ENCODE measurements at regions not wholly inside any gene's neighbourhood (a gene's known extent, or its start where the extent isn't known, plus 50 kb on each side); places are given as distances from the start of the nearest gene placed in this dataset.
"Not testable (repeated sequence)": the region's sequence is repeated elsewhere in the genome, so short reads cannot be mapped to it uniquely, and the experiment has no call there.

GRCh38 chr5:113721171-113721570, 207.7 kb downstream of the YTHDC2 start:
- no peaks in the 10 kb centered on the region for H3K9me3 ChIP-seq (replicated peaks; ENCODE audit: low read length)
- no peaks in the 10 kb centered on the region for H3K27me3 ChIP-seq (ENCODE audit: control insufficient read depth, insufficient read depth, low read length)
- no peaks in the 10 kb centered on the region for H3K4me1 ChIP-seq (ENCODE audit: control insufficient read depth, insufficient read depth, low read length)
- H3K36me3 ChIP-seq (ENCODE audit: insufficient read depth, low read length), result no peaks in the 10 kb centered on the region
- no peak overlapping the region for H3K4me3 ChIP-seq (ENCODE audit: low read length)
- no peak overlapping the region for H3K4me2 ChIP-seq (ENCODE audit: low read length)
- H3K9ac ChIP-seq (ENCODE audit: low read depth, low read length), result no peak overlapping the region

DNA sequence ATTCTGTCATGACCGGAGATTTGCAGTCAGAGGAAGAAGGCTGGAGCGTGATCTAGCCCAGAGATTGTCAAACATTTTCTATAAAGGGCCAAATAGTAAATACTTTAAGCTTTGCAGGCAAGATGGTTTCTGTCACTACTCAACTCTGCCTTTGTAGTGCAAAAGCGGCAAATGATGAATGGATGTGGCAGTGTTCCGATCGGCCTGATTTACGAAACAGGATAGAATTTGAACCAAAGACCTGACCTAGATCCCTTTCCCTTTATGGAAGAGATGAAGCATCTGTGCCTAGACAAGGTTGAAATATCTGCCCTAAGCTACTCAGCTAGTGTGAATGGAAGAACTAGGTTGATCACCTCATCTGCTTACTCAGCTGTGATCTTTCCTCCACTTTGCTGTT, 209.5 kb downstream of the YTHDC2 start:
- Histone ChIP-seq H3K27me3 (ENCODE audit: control insufficient read depth, insufficient read depth, low read length) (no peaks in the 10 kb centered on the region), H3K9me3 (replicated peaks; ENCODE audit: low read length) (no peaks in the 10 kb centered on the region), H3K4me2 (ENCODE audit: low read length) (no peak overlapping the region), H3K4me1 (ENCODE audit: control insufficient read depth, insufficient read depth, low read length) (no peaks in the 10 kb centered on the region), H3K4me3 (ENCODE audit: low read length) (no peak overlapping the region), H3K36me3 (ENCODE audit: insufficient read depth, low read length) (no peaks in the 10 kb centered on the region), H3K9ac (ENCODE audit: low read depth, low read length) (no peak overlapping the region)

DNA sequence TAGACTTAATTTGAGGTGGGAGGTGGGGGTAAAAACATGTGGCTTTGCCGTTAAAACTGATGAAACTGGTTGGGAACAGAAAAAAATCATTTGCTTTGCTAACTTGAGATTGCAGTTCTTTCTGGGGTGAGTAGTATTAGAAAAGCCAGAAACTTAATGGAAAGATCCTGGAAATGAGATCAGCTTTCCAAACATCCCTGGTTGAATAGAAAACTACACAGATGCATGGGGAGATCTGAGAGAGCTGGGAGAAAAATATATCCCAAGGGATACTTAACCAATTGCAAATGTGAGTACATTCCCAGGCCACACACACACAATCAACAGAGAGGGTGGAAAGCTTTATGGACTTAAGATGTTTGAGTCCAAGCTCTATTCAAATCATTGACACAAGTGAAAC, 222.3 kb downstream of the YTHDC2 start:
- H3K4me2 ChIP-seq (ENCODE audit: low read length), result no peak overlapping the region
- no peak overlapping the region for H3K9ac ChIP-seq (ENCODE audit: low read depth, low read length)

GRCh38 chr5:113742176-113742575, 228.7 kb downstream of the YTHDC2 start:
- Histone ChIP-seq H3K9ac (ENCODE audit: low read depth, low read length) (no peak overlapping the region), H3K9me3 (replicated peaks; ENCODE audit: low read length) (no peaks in the 10 kb centered on the region), H3K4me2 (ENCODE audit: low read length) (no peak overlapping the region), H3K4me1 (ENCODE audit: control insufficient read depth, insufficient read depth, low read length) (no peaks in the 10 kb centered on the region), H3K4me3 (ENCODE audit: low read length) (no peak overlapping the region), H3K36me3 (ENCODE audit: insufficient read depth, low read length) (no peaks in the 10 kb centered on the region), H3K27me3 (ENCODE audit: control insufficient read depth, insufficient read depth, low read length) (no peaks in the 10 kb centered on the region)

More for the DNA sequence above, 222.3 kb downstream of the YTHDC2 start:
- Histone ChIP-seq H3K36me3 (ENCODE audit: insufficient read depth, low read length) (no peaks in the 10 kb centered on the region), H3K4me3 (ENCODE audit: low read length) (no peak overlapping the region), H3K27me3 (ENCODE audit: control insufficient read depth, insufficient read depth, low read length) (no peaks in the 10 kb centered on the region), H3K9me3 (replicated peaks; ENCODE audit: low read length) (no peaks in the 10 kb centered on the region), H3K4me1 (ENCODE audit: control insufficient read depth, insufficient read depth, low read length) (no peaks in the 10 kb centered on the region)

DNA sequence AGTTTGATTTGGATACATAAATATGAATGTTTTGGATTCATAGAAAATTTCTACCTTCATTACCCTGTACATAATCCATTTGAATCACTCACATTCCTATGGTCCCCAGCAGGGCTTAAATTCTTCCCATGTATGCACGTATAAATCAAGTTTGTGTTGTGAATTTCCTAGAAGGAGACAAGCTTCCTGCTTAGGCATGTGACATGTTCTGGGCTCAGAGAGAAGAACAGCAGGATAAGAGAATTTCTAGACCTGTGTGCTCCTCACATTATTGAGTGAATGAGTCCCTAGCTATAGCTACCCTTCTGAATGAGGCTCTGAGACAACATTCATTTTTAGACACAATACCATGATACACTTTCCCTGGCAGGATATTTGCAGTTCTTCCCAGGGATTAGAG, 229.1 kb downstream of the YTHDC2 start:
- H3K4me1 ChIP-seq (ENCODE audit: control insufficient read depth, insufficient read depth, low read length), result no peaks in the 10 kb centered on the region
- H3K9ac ChIP-seq (ENCODE audit: low read depth, low read length), result no peak overlapping the region
- no peak overlapping the region for H3K4me3 ChIP-seq (ENCODE audit: low read length)
- no peak overlapping the region for H3K4me2 ChIP-seq (ENCODE audit: low read length)
- no peaks in the 10 kb centered on the region for H3K27me3 ChIP-seq (ENCODE audit: control insufficient read depth, insufficient read depth, low read length)
- H3K9me3 ChIP-seq (replicated peaks; ENCODE audit: low read length), result no peaks in the 10 kb centered on the region
- no peaks in the 10 kb centered on the region for H3K36me3 ChIP-seq (ENCODE audit: insufficient read depth, low read length)

GRCh38 chr5:113748403-113748802, 234.9 kb downstream of the YTHDC2 start:
- no peaks in the 10 kb centered on the region for H3K9me3 ChIP-seq (replicated peaks; ENCODE audit: low read length)
- H3K9ac ChIP-seq (ENCODE audit: low read depth, low read length), result no peak overlapping the region
- H3K4me1 ChIP-seq (ENCODE audit: control insufficient read depth, insufficient read depth, low read length), result no peaks in the 10 kb centered on the region
- H3K4me2 ChIP-seq (ENCODE audit: low read length), result no peak overlapping the region
- H3K36me3 ChIP-seq (ENCODE audit: insufficient read depth, low read length), result no peaks in the 10 kb centered on the region
- H3K4me3 ChIP-seq (ENCODE audit: low read length), result no peak overlapping the region
- no peaks in the 10 kb centered on the region for H3K27me3 ChIP-seq (ENCODE audit: control insufficient read depth, insufficient read depth, low read length)

GRCh38 chr5:113749334-113749733, 235.8 kb downstream of the YTHDC2 start:
- Histone ChIP-seq H3K27me3 (ENCODE audit: control insufficient read depth, insufficient read depth, low read length) (no peaks in the 10 kb centered on the region), H3K4me3 (ENCODE audit: low read length) (no peak overlapping the region), H3K4me1 (ENCODE audit: control insufficient read depth, insufficient read depth, low read length) (no peaks in the 10 kb centered on the region), H3K9me3 (replicated peaks; ENCODE audit: low read length) (no peaks in the 10 kb centered on the region), H3K36me3 (ENCODE audit: insufficient read depth, low read length) (no peaks in the 10 kb centered on the region), H3K4me2 (ENCODE audit: low read length) (no peak overlapping the region), H3K9ac (ENCODE audit: low read depth, low read length) (no peak overlapping the region)

- not testable (repeated sequence) for H3K4me3 ChIP-seq (ENCODE audit: low read length); H3K9ac ChIP-seq (ENCODE audit: low read depth, low read length); H3K4me1 ChIP-seq (ENCODE audit: control insufficient read depth, insufficient read depth, low read length); H3K4me2 ChIP-seq (ENCODE audit: low read length); H3K36me3 ChIP-seq (ENCODE audit: insufficient read depth, low read length); H3K9me3 ChIP-seq (replicated peaks; ENCODE audit: low read length); H3K27me3 ChIP-seq (ENCODE audit: control insufficient read depth, insufficient read depth, low read length)
Measured at GRCh38 chr5:113753182-113753581, 239.7 kb downstream of the YTHDC2 start.

DNA sequence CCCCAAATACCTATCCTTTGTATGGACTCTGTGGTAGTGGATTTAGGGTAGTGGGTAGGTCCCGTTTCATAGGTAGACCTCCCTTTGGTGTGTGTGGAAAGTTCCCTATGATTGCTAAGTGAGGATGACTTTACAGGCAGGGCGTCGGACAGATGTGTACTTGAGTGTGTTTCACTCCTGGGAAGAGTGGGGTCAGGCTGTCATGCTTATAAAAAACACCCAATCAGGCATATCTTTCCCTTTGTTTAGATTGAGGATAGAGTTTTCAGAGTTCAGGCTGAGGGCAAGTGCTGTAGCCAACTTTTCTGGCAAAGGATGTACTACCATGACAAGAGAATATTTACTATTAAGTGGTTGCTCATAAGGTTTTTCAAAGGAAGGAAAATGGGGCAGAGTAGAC, 242.0 kb downstream of the YTHDC2 start:
- no peaks in the 10 kb centered on the region for H3K9me3 ChIP-seq (replicated peaks; ENCODE audit: low read length)
- H3K4me2 ChIP-seq (ENCODE audit: low read length), result no peak overlapping the region
- H3K27me3 ChIP-seq (ENCODE audit: control insufficient read depth, insufficient read depth, low read length), result no peaks in the 10 kb centered on the region
- H3K4me1 ChIP-seq (ENCODE audit: control insufficient read depth, insufficient read depth, low read length), result no peaks in the 10 kb centered on the region
- no peak overlapping the region for H3K9ac ChIP-seq (ENCODE audit: low read depth, low read length)
- no peak overlapping the region for H3K4me3 ChIP-seq (ENCODE audit: low read length)
- no peaks in the 10 kb centered on the region for H3K36me3 ChIP-seq (ENCODE audit: insufficient read depth, low read length)

GRCh38 chr5:113757508-113757907, 244.0 kb downstream of the YTHDC2 start:
- H3K9ac ChIP-seq (ENCODE audit: low read depth, low read length), result no peak overlapping the region
- no peak overlapping the region for H3K4me3 ChIP-seq (ENCODE audit: low read length)
- H3K4me1 ChIP-seq (ENCODE audit: control insufficient read depth, insufficient read depth, low read length), result no peaks in the 10 kb centered on the region
- no peaks in the 10 kb centered on the region for H3K9me3 ChIP-seq (replicated peaks; ENCODE audit: low read length)
- no peak overlapping the region for H3K4me2 ChIP-seq (ENCODE audit: low read length)
- H3K36me3 ChIP-seq (ENCODE audit: insufficient read depth, low read length), result no peaks in the 10 kb centered on the region
- H3K27me3 ChIP-seq (ENCODE audit: control insufficient read depth, insufficient read depth, low read length), result no peaks in the 10 kb centered on the region

GRCh38 chr5:113759505-113759904, 246.0 kb downstream of the YTHDC2 start:
- Histone ChIP-seq H3K36me3 (ENCODE audit: insufficient read depth, low read length) (no peaks in the 10 kb centered on the region), H3K4me1 (ENCODE audit: control insufficient read depth, insufficient read depth, low read length) (no peaks in the 10 kb centered on the region), H3K9ac (ENCODE audit: low read depth, low read length) (no peak overlapping the region), H3K4me2 (ENCODE audit: low read length) (no peak overlapping the region), H3K27me3 (ENCODE audit: control insufficient read depth, insufficient read depth, low read length) (no peaks in the 10 kb centered on the region), H3K4me3 (ENCODE audit: low read length) (no peak overlapping the region), H3K9me3 (replicated peaks; ENCODE audit: low read length) (no peaks in the 10 kb centered on the region)

DNA sequence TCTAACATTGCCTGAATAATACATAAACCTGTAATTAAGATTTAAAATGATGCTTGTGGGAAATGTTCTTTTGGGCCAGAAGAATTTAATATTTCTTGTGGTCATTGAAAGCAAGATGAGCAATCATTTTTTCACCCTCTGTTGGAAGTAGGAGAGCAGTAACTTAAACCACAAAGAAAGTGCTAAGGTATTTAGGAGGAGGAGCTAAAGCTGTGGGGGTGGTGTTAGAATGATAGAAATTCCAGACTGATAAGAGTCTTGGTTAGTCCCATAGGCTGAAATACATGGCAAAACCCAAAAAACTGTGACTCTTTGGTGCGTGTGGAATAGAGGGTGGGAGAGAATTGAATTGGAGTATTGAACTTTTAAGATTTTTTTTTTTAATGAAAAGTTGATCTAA, 247.0 kb downstream of the YTHDC2 start:
- H3K4me2 ChIP-seq (ENCODE audit: low read length), result no peak overlapping the region
- no peak overlapping the region for H3K4me3 ChIP-seq (ENCODE audit: low read length)
- no peak overlapping the region for H3K9ac ChIP-seq (ENCODE audit: low read depth, low read length)
- no peaks in the 10 kb centered on the region for H3K4me1 ChIP-seq (ENCODE audit: control insufficient read depth, insufficient read depth, low read length)
- no peaks in the 10 kb centered on the region for H3K9me3 ChIP-seq (replicated peaks; ENCODE audit: low read length)
- no peaks in the 10 kb centered on the region for H3K27me3 ChIP-seq (ENCODE audit: control insufficient read depth, insufficient read depth, low read length)
- no peaks in the 10 kb centered on the region for H3K36me3 ChIP-seq (ENCODE audit: insufficient read depth, low read length)

All from skeletal muscle satellite cell (primary cell).